ENCODE measurements at regions not wholly inside any gene's neighbourhood (a gene's known extent, or its start where the extent isn't known, plus 50 kb on each side); places are given as distances from the start of the nearest gene placed in this dataset.

GRCh38 chr2:193326296-193326695, 1131.6 kb upstream of the TMEFF2 start:
- H3K4me1 ChIP-seq (ENCODE audit: insufficient read depth, low read length): no peaks in the 10 kb centered on the region
- no peaks in the 10 kb centered on the region for H4K20me1 ChIP-seq (ENCODE audit: insufficient read depth, low read length)
- H3K4me2 ChIP-seq (ENCODE audit: insufficient read depth, low read length): no peak overlapping the region
- TF ChIP-seq CTCF (IDR thresholded peaks at IDR 0.05; ENCODE audit: extremely low read depth, low read depth, low read length): no peak
- no peak overlapping the region for H3K27ac ChIP-seq (ENCODE audit: low read depth, low read length)
- no peaks in the 10 kb centered on the region for H3K9me3 ChIP-seq (ENCODE audit: low read depth, low read length)
- H3K36me3 ChIP-seq (ENCODE audit: insufficient read depth, low read length): no peaks in the 10 kb centered on the region
- DNase-seq (ENCODE audit: insufficient read length, low spot score, missing footprints): no peak
- H3K4me3 ChIP-seq (ENCODE audit: insufficient read depth, low read length): no peak overlapping the region
- no peaks in the 10 kb centered on the region for H3K79me2 ChIP-seq (ENCODE audit: insufficient read depth, low read length)
- no peaks in the 10 kb centered on the region for H3K27me3 ChIP-seq (ENCODE audit: insufficient read depth, low read length)
- no peak overlapping the region for H2AFZ ChIP-seq (ENCODE audit: low read length)

GRCh38 chr2:193315428-193316091, 1120.8 kb upstream of the TMEFF2 start:
- DNase-seq (ENCODE audit: insufficient read length, low spot score, missing footprints): no peak
- H3K27ac ChIP-seq (ENCODE audit: low read depth, low read length): no peak overlapping the region
- no peaks in the 10 kb centered on the region for H3K9me3 ChIP-seq (ENCODE audit: low read depth, low read length)
- H3K4me3 ChIP-seq (ENCODE audit: insufficient read depth, low read length): no peak overlapping the region
- TF ChIP-seq CTCF (IDR thresholded peaks at IDR 0.05; ENCODE audit: extremely low read depth, low read depth, low read length): no peak
- H4K20me1 ChIP-seq (ENCODE audit: insufficient read depth, low read length): no peaks in the 10 kb centered on the region
- H3K27me3 ChIP-seq (ENCODE audit: insufficient read depth, low read length): no peaks in the 10 kb centered on the region
- H3K4me1 ChIP-seq (ENCODE audit: insufficient read depth, low read length): no peaks in the 10 kb centered on the region
- H3K4me2 ChIP-seq (ENCODE audit: insufficient read depth, low read length): no peak overlapping the region
- H3K79me2 ChIP-seq (ENCODE audit: insufficient read depth, low read length): no peaks in the 10 kb centered on the region
- no peak overlapping the region for H2AFZ ChIP-seq (ENCODE audit: low read length)
- no peaks in the 10 kb centered on the region for H3K36me3 ChIP-seq (ENCODE audit: insufficient read depth, low read length)

- Histone ChIP-seq H3K4me3 (ENCODE audit: insufficient read depth, low read length) (no peak overlapping the region), H3K9me3 (ENCODE audit: low read depth, low read length) (no peaks in the 10 kb centered on the region), H3K79me2 (ENCODE audit: insufficient read depth, low read length) (no peaks in the 10 kb centered on the region), H3K36me3 (ENCODE audit: insufficient read depth, low read length) (no peaks in the 10 kb centered on the region), H3K4me1 (ENCODE audit: insufficient read depth, low read length) (no peaks in the 10 kb centered on the region), H4K20me1 (ENCODE audit: insufficient read depth, low read length) (no peaks in the 10 kb centered on the region), H3K4me2 (ENCODE audit: insufficient read depth, low read length) (no peak overlapping the region), H3K27ac (ENCODE audit: low read depth, low read length) (no peak overlapping the region), H3K27me3 (ENCODE audit: insufficient read depth, low read length) (no peaks in the 10 kb centered on the region), H2AFZ (ENCODE audit: low read length) (no peak overlapping the region)
- TF ChIP-seq CTCF (IDR thresholded peaks at IDR 0.05; ENCODE audit: extremely low read depth, low read depth, low read length): no peak
- DNase-seq (ENCODE audit: insufficient read length, low spot score, missing footprints): no peak
Observed at GRCh38 chr2:193303464-193303863, 1108.7 kb upstream of the TMEFF2 start.

GRCh38 chr2:193294371-193294770, 1099.6 kb upstream of the TMEFF2 start:
- no peaks in the 10 kb centered on the region for H3K79me2 ChIP-seq (ENCODE audit: insufficient read depth, low read length)
- H3K36me3 ChIP-seq (ENCODE audit: insufficient read depth, low read length): no peaks in the 10 kb centered on the region
- no peak overlapping the region for H3K27ac ChIP-seq (ENCODE audit: low read depth, low read length)
- H4K20me1 ChIP-seq (ENCODE audit: insufficient read depth, low read length): no peaks in the 10 kb centered on the region
- no peak overlapping the region for H2AFZ ChIP-seq (ENCODE audit: low read length)
- no peak for TF ChIP-seq CTCF (IDR thresholded peaks at IDR 0.05; ENCODE audit: extremely low read depth, low read depth, low read length)
- H3K9me3 ChIP-seq (ENCODE audit: low read depth, low read length): no peaks in the 10 kb centered on the region
- H3K4me3 ChIP-seq (ENCODE audit: insufficient read depth, low read length): no peak overlapping the region
- DNase-seq (ENCODE audit: insufficient read length, low spot score, missing footprints): no peak
- no peaks in the 10 kb centered on the region for H3K4me1 ChIP-seq (ENCODE audit: insufficient read depth, low read length)
- H3K27me3 ChIP-seq (ENCODE audit: insufficient read depth, low read length): no peaks in the 10 kb centered on the region
- no peak overlapping the region for H3K4me2 ChIP-seq (ENCODE audit: insufficient read depth, low read length)

All from osteoblast (primary cell).